ENCODE measurements at regions not wholly inside any gene's neighbourhood (a gene's known extent, or its start where the extent isn't known, plus 50 kb on each side); places are given as distances from the start of the nearest gene placed in this dataset.

DNA sequence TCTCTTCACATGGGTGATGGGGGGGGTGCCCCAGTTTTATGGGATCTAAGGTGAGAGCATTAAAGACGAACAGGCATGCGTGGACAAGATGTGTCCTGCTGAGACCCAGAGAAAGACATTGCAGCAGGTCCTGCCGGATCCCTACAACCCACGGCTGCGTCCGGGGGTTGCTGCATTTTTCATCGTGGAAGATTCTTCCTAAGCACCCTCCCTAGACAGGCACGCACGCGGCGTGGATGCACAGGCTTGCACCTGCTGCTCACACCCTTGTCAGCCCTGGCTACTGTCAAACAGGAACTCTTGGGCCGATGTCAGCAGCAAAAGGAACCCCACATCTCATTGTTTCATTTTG is 280.6 kb upstream of the RTL1 start:
- no peak for DNase-seq

DNA sequence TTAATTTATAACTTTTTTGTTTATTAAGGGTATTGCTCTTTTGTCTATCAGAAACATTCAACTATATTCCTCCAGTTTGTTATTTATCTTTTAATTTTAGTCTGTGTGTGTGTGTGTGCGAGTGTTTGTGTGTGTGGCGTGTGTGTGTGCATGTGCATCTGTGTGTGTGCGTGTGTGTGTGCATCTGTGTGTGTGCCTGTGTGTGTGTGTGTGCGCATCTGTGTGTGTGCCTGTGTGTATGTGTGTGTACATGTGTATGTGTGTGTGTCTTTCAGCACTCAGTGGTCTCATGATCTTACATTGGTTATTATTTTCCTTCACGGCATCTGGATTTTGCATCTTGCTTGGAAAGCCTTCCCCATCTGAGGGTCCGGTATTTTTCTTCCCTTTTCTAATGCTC is 281.1 kb upstream of the RTL1 start:
- DNase-seq = no peak

DNA sequence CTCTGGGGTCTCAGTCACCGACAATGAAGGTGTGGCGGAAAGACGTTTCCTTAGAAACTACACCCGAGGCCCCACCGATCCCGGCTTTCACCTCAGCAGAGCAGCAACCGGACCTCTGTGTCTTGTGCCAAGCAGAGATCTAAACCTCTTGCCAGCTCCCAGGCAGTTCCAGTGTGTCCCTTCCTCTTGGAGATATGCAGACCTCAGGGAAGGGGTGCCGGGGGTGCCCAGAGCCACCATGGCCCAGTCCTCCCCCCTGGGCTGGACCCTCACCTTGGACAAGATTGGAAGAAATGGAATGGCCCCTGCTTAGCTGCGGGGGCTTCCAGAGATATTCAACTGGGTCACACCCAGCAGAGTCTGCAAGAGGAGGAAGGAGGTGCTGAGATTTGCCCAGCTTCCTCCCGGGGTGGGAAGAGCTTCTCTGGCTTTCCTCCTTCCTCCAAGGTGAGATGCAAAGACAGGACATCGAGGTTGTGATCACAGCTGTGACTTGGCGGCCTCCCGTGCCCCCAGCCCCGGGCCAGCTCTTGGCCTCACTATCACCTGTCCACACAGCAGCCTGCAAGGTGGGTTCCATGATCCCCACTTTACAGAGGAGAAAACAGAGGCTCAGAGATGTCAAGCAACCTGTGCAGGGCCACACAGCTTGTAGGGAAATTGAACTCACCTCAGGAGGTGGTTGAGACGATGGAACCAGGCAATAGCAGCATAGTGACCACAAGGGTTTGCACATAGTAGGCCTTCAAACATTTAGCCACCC is 281.7 kb upstream of the RTL1 start:
- no peak for DNase-seq

DNA sequence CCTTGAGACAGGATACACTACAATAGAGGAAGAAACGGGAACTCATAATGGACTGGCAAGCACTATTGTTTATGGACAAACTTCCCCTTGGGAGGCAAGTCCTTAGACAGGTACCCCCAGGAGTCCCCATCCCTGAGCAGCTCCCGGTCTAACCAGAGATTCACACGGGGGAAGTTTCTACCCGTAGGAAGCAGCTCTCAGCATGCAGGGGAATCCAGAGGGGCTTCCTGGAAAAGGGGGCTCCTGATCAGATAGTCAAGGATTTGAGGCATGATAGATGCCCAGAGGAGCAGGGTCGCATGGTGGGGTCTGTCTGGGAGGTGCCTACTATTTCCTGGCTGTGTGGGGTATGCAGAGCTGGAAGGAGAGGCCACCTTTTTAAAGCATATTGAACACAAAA is 282.4 kb upstream of the RTL1 start:
- DNase-seq = no peak

DNA sequence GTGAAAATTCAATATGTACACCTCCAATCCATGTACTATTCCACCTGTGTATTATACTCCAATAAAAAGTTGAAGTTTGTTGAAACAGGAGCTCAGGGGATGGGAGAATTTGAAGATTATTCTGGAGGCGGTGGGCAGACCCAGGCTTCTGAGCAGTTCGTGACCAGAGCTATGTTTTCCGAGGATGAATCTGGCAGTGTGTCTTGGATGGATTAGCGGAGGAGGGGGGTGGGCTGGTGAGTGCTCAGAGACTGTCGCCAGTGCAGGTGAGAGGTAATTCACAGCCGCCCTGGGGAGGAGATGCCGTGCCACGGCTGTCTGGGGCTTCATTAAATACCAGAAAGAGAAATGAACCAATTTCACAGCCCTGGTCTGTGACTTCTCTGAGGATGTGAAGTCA is 283.0 kb upstream of the RTL1 start:
- DNase-seq = no peak

DNA sequence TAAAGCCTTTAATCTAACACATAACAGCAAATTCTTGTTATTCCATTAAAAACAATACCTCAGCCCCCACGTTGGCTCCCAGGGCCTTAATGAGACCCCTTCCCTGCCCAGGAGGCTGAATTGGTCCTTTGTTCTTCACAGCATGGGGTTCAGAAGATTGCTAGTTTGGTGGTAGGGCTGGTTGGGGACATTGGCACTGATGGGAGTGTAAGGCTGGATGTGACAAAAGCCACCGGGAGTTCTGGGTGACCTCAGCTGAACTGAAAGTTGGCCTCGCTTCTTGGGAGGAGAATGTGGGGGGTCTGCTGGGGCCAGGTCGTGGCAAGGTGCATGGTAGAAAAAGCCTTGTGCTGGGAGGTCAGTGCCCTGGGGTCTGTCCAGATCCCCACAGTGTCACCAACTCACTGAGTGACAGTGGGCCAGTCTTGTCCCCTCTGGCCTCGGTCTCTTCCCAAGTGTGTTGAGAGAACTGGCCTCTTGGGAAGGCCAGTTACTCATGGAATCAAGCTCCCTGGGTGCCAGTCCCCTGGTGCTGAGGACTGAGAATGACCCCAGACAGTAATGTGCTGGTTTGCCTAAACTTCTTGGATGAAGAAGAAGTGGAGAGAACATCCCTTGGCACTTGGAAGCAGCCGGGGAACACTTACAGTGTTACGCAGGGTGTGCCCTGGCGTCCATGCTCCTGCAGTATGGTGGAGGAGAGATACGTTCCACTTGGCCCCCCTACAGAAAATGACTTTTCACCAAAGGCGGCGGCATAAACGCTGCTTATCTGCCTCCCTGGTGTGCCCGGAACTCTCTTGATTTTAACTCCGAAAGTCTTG is 283.7 kb upstream of the RTL1 start:
- DNase-seq = no peak

DNA sequence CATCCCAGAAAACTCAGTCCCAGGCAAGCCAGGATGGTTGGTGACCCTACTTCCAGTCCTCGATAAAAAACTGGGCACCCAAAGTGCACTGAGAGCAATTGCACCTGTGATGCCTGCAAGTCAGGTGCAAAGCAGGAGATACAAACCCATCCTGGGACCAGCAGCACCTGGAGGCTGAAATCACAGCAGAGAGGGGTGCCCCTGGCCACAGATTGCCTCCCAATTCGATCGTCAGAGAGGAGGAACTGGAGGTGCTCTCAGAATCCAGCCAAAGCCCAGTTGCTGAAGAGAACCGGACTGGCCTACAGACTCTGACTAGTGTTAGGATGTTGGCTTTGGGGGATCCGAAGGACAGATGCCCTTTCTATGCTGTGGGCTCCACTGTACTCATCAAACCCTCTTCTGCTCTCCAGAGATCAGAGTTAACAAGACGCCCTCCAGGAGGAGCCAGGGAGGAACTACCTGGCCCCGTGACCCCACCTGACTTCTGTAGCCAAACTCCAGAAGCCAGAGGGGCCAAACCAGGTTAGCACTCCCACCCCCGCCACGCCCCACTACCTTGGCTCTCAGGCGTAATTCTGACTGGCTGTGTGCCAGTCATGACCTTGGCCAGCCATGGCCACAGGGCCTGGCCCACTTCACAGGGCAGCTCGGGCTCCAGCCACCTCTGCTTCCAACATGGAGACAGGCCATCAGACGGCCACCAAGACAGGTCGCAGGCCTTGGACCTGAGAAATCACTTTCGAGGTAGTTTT is 284.5 kb upstream of the RTL1 start:
- no peak for DNase-seq

DNA sequence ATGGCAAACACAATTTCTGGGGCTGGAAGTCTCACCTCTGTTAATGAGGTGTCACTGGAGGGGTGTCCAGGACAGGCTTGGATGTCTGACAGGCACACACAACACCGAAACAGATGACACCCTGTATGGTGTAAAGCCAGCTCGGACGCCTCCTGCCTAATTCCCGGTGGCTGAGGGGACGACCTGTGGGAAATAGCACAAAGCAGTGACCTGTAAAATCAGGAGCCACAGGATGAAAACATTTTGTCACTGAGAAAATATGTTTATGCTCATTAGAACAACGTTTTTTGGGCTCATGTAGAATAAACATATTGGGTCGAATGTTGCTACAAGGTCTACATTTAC is 285.0 kb upstream of the RTL1 start:
- DNase-seq = no peak

DNA sequence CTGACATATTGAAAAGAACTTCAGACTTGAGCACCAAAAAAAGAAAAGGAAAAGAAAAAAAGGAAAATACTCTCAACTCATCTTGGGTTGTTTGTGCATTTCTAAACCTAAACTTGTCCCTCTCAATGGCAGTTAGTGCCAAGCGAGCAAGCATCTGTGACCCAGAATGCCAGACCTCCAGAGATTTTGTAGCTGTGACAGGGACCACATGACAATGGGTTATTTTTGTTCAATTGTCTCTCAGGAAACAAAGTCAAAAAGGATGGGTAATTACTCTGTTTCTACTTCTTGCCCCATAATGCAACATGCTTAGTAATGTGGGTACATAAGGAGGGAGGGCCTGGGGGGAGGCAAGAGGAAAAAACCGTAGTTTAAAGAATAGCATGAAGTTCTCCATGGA is 285.7 kb upstream of the RTL1 start:
- DNase-seq = no peak

DNA sequence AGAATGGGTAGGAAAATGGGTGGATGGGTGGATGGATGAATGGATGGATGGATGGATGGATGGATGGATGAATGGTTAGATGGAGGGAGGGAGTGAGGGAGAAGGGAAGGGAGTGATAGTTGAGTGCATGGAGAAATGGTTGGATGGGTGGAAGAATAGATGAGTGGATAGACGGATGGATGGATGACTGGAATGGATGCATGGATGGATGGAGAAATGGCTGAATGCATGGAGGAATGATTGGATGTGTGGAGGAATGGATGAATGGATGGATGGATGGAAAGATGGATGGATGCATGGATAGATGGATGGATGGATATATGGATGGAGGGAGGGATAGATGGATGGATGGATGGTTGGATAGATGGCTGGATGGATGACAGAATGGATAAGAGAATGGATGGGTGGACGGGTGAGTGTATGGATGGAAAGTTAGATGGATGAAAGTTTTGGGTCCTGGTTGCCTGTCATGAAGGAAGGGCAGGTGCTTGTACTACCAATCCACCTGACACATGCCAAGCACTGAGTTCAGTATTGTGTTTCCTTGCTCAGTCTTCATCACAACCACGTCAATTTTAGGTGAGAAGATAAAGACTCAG is 286.5 kb upstream of the RTL1 start:
- DNase-seq = no peak

DNA sequence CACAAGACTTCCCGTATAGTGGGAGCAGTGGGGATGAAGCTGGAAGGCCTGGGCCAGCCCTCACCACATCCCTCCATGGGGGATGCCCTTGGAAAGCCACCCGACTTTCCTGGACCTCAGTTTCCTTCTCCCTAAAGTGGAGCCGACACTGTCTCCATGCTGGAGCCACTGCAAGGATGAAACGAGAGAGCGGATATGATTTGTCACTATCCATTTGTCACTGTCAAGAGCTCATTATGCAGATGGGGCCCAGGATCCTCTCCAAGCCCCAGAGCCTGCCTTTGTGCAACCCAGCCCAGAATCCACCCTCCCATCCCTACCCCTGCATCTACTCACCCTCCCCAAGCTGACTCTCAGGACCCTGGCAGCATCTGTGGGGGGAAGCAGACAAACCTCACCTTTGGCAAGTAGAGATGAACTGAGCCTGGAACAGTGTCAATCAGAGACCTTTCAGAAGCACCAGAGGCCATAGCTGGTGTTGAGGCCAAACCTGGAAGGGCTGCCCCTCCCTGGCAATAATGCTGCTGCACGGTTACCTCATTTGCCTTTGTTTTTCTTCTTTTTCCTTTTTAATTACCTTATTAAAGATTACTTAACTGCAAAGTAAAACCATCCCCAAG is 287.7 kb upstream of the RTL1 start:
- no peak for DNase-seq

DNA sequence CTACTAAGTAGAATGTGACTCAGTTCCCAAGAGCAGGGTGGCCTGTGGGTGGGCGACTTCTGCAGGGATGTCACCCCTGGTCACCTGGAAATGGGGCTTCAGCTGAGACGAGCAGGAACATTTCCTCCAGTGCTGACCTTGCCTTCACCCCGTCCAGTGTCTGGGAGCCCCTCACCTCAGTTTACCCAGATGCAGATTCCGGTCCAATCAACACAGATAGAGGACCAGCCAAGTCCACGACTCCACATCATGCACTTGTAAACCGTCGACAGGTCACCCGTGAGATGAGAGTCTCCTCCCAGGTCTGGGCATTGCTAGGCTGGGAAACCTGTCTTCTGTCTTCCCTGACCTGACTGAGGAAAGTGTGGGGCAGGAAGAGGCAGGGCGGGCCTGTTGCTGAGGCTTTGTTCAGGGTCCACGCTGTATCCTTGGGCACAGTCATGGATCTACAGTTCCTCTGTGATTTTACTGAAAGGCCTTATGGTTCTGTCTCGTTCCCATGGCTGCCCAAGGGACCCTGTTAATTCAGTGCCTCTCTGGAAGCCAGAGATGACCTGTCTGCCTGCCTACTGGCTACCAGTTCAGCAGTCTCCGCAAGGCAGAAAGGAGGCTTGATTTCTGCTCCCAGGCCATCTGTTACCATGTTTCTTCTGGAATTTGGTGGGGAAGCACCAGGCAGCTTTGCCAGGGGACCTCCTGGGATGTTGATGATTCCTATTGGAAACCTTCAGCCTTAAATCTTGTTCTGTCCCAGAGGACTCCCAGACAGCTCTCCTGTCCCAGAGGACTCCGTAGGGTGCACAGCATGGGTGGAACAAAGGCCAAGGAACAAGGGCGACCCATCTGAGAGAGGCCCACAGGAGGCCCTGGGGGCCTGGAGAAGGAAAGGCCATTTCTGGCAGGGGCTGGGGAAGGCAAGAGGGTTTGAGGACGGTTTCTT is 288.5 kb upstream of the RTL1 start:
- DNase-seq = no peak

DNA sequence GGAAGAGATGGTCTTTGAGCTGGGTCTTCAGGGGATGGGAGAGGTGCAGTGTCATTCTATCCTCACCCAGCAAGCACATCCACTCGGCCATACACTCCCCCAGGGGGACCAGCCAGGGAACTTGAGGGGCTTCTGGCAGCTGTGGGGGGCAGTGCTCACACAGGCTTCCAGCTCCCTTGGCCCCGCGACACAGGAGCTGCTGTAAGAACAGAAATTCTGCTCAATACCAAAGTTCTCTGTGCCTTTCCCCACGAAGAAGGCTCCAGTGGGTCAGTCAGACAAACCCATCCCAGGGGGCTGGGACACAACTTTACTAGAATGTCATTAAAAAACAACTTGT is 289.1 kb upstream of the RTL1 start:
- no peak for DNase-seq

DNA sequence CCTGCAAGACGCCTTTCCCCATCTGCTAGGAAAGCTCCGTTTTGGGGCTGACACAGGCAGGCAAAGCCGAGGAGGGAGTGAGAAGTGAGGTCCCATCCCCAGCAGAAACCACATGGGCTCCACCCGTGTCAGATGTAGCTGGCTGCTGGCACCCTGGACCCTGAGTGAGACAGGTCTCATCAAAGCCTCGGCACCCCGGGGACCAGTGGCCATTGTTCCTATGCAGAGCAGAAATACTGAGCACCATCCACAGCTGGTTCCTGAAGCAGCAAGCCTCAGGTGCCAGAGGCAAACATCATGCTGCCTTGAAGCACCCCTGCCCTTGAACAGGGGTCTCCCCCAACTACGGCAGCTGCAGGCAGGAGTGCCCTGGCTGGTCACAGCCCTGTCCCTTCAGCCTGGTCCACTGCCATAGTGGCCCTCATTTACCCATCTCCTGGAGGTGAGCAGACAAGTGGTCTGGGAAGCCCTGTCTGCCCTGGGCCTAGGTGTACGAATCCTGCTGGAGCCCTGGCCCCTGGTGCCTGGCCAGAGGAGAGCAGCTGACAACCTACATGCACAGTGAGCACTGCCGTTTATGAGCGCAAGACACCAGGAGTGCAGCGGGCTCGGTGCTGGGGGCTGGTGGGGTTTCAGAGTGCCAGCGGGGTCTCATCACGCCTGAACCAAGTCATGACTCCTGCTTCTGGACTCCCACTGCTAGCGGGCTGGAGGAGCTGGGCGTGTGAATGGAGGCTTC is 289.8 kb upstream of the RTL1 start:
- DNase-seq = no peak

DNA sequence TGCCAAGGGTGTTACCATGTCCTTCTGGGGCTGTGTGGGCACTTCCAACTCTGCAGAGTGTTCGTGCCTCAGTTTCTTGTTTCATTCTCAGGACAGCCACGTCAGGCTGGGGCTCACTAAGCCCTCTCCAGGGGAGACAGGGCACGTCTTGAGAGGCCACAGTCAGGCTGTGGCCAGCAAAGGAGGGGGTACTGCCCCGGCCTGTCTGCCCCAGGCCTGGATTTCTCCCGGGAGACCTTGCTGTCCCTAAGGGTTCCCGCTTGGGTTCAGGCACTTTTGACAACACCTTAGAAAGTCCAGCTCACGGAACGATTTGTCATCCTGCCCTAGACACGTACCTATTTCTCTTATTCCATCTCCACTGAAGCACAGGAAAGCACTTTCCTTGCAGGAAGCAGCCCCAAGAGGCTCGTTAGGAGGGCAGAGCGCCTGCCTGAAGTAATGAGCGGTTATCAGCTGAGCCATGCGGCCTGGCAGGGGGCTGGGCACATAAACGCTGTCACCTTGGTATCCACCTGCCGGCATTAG is 290.4 kb upstream of the RTL1 start:
- no peak for DNase-seq

DNA sequence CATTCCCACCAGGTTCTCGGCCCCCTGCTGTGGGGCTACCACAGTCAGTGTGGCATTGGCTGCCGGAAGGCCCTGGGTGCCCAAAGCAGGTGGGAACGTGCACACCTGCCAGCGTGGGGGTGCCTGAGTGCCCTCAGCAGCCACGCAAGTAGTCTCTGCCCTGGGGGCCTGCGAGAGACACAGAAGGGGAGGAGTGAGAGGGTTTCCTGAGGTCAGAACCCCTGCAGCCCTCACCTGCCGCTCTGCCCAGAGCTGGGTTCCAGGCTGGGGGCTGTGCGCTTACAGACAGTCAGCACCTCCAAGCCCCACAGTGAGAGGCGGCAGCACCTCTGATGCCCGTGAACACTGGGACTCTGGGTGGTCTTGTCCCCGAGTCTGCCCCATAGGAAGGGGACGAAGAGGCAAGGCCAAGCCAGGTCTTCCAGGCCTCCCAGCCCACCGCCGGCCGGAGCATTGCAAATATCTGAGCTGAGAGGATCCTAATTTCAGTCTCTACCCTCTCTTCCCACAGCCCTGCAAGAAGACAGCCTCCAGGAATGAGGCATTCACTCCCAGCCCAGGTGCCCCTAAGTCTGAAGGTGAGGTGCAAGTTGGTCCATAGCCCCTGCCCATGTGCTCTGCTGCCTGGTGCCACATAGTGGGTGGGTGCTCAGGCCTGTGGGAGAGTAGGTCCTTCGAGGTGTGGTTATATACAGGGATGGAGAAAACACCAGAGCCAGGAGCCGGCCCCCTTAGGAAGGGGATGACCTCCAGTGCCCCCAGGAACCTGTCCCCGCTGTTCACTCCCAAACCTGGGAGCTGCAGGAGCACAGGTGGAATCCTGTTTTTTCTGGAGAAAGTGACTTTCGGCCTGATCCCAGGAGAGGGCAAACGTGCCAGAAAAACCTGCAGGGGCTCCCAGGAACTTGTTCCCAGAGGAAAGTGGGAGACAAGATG is 291.1 kb upstream of the RTL1 start:
- no peak for DNase-seq

DNA sequence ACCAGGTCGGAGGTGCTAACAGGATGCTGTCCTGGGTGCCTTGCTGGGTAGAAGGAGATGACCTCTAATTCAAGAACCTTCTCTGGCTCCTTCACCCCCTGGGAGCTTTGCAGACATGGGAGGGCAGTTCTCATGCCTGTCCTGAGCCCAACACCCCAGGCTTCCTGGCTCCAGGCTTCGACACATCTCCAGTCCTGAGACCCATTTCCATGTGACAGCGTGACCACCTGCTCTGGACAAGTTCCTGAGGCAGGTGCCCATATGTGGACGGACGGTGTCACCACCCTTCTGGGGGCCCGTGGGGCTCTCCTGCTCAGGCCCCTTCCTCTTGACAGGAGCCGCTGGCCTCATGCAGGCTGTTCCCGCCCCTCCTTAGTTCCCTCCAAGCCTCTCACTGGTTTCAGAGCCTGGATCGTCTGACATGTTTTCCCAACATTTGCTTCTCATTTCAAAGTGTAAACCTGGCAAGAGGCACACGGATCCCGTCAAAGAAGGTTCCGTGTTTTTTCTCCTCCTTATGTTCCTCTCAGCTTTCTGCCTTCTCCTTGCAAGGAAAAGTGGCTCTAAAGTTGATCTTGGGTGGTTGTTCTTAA is 291.9 kb upstream of the RTL1 start:
- no peak for DNase-seq

DNA sequence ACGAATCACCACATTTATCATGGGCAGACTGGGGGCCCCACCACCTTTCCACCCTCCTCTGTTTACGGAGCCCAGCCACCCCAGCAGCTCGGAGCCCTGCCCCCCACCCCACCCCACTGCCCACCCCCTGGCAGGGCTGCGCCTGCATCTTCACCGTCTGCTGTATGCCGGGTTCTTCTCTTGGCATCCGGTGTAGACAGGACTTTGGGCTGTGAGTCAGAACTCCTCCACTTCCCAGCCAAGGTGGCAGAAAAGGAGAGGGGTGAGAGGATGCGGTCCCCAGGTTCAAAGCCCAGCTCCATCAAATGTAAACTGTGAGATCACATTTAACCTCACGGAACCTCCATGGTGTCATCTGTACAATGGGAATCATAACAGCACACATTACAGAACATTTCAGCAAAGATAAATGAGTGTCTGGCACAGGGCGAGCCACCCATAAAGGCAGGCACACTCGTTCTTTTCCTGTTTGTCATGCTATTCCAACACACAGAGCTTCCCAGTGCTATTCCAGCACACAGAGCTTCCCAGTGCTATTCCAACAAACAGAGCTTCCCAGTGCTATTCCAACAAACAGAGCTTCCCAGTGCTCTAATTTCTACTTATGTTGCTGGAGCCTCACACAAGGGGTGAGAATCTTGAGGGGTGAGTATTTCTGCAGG is 292.7 kb upstream of the RTL1 start:
- no peak for DNase-seq
